ENCODE measurements at regions not wholly inside any gene's neighbourhood (a gene's known extent, or its start where the extent isn't known, plus 50 kb on each side); places are given as distances from the start of the nearest gene placed in this dataset.

DNA sequence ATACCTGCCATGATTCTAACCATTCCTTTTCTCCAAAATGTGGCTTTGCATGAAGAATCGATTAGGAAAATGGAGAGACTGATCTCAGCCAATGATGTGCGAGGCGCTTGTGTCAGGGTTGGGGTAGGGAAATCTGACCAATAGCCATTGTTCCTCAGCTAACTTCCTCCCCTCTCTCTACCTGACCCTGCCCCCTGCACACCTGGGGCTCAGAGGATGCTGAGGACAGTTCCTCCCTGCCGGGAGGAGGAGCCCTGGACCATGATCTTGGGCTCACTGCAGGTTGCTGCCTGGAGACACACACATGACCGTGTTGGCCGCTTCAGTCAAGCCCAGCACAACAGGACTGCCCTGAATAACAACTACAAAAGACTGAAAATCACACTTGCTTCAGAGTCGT is 119.8 kb upstream of the SFSWAP start:
- Histone ChIP-seq H3K27me3 (peaks cover 0 to under 1% (median 0%) of the 10 kb centered on the region in 3 donors), H3K27ac (no peak overlapping the region), H3K9me3 (no peaks in the 10 kb centered on the region), H3K4me1 (no peaks in the 10 kb centered on the region), H3K36me3 (no peaks in the 10 kb centered on the region), H3K4me3 (no peak overlapping the region)
- no peak for DNase-seq
- in situ Hi-C loops (cut with MboI; ENCODE audit: low sequenced_read_pairs in 4 of 4) (no loop called here), intact Hi-C loops (cut with DNase I; ENCODE audit: low total_unique reads) (no loop called here)
- TF ChIP-seq, protein P1, sequence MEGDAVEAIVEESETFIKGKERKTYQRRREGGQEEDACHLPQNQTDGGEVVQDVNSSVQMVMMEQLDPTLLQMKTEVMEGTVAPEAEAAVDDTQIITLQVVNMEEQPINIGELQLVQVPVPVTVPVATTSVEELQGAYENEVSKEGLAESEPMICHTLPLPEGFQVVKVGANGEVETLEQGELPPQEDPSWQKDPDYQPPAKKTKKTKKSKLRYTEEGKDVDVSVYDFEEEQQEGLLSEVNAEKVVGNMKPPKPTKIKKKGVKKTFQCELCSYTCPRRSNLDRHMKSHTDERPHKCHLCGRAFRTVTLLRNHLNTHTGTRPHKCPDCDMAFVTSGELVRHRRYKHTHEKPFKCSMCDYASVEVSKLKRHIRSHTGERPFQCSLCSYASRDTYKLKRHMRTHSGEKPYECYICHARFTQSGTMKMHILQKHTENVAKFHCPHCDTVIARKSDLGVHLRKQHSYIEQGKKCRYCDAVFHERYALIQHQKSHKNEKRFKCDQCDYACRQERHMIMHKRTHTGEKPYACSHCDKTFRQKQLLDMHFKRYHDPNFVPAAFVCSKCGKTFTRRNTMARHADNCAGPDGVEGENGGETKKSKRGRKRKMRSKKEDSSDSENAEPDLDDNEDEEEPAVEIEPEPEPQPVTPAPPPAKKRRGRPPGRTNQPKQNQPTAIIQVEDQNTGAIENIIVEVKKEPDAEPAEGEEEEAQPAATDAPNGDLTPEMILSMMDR (IDR thresholded peaks at IDR 0.05 in 4 of 5, conservative IDR thresholded peaks at IDR 0.05 in 1 of 5) = no peak
- TF ChIP-seq POLR2A (IDR thresholded peaks at IDR 0.05) = no peak
- no peak for ATAC-seq

DNA sequence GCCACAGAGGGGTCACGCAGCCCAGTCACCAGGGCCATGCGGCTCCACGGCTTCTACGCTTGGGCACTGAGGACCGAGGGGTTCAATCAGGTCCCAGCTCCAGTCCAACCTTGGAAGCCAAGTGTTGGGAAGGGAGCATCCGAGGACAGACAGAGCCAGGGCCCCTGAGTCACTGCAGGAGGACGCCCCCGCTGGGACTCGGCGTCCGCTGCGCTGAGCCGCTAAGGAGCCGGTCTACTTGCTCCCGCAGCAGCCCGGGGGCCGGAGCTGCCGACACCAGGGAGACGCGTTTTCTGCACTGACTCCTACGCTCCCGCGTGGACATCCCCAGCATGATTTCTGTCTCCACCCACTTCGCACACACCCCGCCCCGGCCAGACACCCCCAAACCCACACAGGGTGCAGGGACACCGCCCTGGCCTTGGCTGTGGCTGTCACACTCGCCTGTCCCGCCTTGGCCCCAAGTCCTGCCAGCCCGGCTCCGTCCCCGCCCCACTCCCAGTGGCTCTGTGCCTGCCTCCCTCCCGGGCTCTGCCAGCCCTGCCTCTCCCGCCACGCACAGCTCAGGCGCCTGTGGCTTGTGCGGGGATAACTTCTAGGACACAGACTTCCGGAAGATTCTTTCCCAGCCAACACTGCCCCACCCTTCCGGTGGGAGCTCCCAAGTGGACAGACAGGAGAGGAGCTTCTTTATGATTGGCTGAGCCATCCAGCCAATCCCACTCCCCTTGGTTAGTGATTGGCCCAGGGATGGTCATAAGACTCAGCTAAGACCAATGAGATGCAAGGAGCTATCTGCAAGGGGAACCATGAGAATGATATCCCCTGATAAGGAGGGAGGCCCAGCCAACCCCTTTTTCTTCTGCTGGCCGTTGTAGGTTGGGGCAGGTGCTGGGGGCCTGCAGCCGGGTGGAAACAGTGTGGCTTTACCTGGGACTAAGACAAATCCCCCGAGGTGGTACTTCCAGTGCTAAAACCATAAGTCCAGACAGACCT is 118.9 kb upstream of the SFSWAP start:
- H3K27me3 ChIP-seq = no peaks in the 10 kb centered on the region
- DNase-seq (no peak), ATAC-seq (no peak)
- intact Hi-C loops (cut with DNase I; ENCODE audit: low total_unique reads) (no loop called here), in situ Hi-C loops (cut with MboI; ENCODE audit: low sequenced_read_pairs in 4 of 4) (no loop called here)
- H3K4me3 ChIP-seq = no peak overlapping the region
- H3K4me1 ChIP-seq = no peaks in the 10 kb centered on the region
- no peak overlapping the region for H3K27ac ChIP-seq
- TF ChIP-seq, protein P1 (IDR thresholded peaks at IDR 0.05 in 4 of 5, conservative IDR thresholded peaks at IDR 0.05 in 1 of 5) = no peak
- TF ChIP-seq POLR2A (IDR thresholded peaks at IDR 0.05) = no peak
- no peaks in the 10 kb centered on the region for H3K9me3 ChIP-seq
- H3K36me3 ChIP-seq = no peaks in the 10 kb centered on the region

DNA sequence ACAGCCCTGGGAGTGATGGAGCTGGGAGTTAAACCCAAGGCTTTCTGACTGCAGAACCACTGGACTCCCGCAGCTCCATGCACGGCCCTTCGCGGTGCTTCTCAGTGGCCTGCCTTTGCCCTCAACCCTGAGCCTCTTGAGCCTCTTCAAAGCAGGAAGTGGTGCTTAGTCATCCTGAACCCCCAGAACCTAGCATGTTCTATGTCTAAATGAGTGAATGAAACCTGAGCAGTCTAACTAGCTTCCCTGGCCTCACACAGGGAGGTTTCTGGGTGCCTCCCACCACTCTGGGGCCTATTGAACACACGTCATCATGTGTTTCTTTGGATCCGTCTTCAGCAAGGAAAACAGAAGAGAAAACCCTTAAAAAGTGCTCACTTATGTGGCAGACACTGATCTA is 117.9 kb upstream of the SFSWAP start:
- TF ChIP-seq POLR2A (IDR thresholded peaks at IDR 0.05) = no peak
- TF ChIP-seq, protein P1 (IDR thresholded peaks at IDR 0.05 in 4 of 5, conservative IDR thresholded peaks at IDR 0.05 in 1 of 5) = no peak
- Histone ChIP-seq H3K36me3 (no peaks in the 10 kb centered on the region), H3K9me3 (no peaks in the 10 kb centered on the region), H3K27ac (no peak overlapping the region), H3K4me1 (no peaks in the 10 kb centered on the region), H3K27me3 (no peaks in the 10 kb centered on the region), H3K4me3 (no peak overlapping the region)
- ATAC-seq (no peak), DNase-seq (no peak)
- intact Hi-C loops (cut with DNase I; ENCODE audit: low total_unique reads) (no loop called here), in situ Hi-C loops (cut with MboI; ENCODE audit: low sequenced_read_pairs in 4 of 4) (no loop called here)

DNA sequence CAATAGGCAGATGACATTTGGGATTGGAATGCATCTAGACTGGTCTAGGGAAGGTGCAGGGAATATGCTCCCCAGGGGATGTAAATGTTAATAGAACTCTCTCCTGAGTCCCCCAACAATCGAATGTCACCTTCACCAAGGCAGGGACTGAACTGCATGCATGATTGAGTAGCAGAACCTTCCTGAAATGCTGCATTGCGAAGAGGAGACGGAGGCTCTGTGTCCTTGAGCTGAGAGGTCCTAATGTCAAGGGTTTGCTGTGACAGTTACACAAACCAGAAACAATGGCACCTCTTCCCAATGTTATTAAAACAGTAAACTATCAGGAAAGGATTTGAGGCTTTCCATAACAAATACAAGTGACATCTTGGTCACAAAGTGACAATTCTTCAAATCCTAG is 117.5 kb upstream of the SFSWAP start:
- H3K4me1 ChIP-seq = no peaks in the 10 kb centered on the region
- no peak overlapping the region for H3K4me3 ChIP-seq
- intact Hi-C loops (cut with DNase I; ENCODE audit: low total_unique reads) (no loop called here), in situ Hi-C loops (cut with MboI; ENCODE audit: low sequenced_read_pairs in 4 of 4) (no loop called here)
- TF ChIP-seq POLR2A (IDR thresholded peaks at IDR 0.05) = no peak
- H3K27ac ChIP-seq = no peak overlapping the region
- H3K27me3 ChIP-seq = no peaks in the 10 kb centered on the region
- ATAC-seq (no peak), DNase-seq (no peak)
- no peaks in the 10 kb centered on the region for H3K9me3 ChIP-seq
- H3K36me3 ChIP-seq = no peaks in the 10 kb centered on the region

DNA sequence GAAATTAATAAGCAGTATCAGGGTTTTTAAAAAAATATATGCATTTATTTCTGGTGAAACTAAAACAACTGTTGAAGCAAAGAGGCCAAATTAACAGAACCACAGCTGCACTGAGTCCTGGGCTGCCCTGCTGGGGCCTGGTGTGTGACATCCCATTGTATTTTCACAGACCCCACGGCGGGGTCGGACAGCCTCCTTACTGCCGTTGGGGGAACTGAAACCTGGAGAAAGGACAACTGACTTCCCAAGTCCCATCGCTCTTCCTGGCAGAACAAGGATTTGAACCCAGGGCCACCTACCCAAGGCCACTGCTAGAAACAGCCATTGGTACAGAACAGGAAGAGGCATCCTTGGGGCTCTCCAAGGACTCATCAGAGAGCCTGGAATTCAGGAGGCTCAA is 114.8 kb upstream of the SFSWAP start:
- H3K9me3 ChIP-seq = no peaks in the 10 kb centered on the region
- DNase-seq (no peak), ATAC-seq (no peak)
- H3K36me3 ChIP-seq = no peaks in the 10 kb centered on the region
- intact Hi-C loops (cut with DNase I; ENCODE audit: low total_unique reads) (no loop called here), in situ Hi-C loops (cut with MboI; ENCODE audit: low sequenced_read_pairs in 4 of 4) (no loop called here)
- H3K4me1 ChIP-seq = no peaks in the 10 kb centered on the region
- no peaks in the 10 kb centered on the region for H3K27me3 ChIP-seq
- TF ChIP-seq, protein P1 (IDR thresholded peaks at IDR 0.05 in 4 of 5, conservative IDR thresholded peaks at IDR 0.05 in 1 of 5) = no peak
- TF ChIP-seq POLR2A (IDR thresholded peaks at IDR 0.05) = no peak
- H3K27ac ChIP-seq = no peak overlapping the region
- H3K4me3 ChIP-seq = no peak overlapping the region

Measured in gastrocnemius medialis (tissue), 4 donors.